WERI-Rb-1 (cell line): ENCODE measurements at regions not wholly inside any gene's neighbourhood (a gene's known extent, or its start where the extent isn't known, plus 50 kb on each side); places are given as distances from the start of the nearest gene placed in this dataset.

ENCODE experiments used
- DNase-seq: peaks from one replicate; pipeline ENCODE4 v3.0.0-alpha.2; 2020
- H3K27ac ChIP-seq: fragments of 250-450 bp; sonication (Bioruptor Pico); 2 replicates; pipeline ENCODE4 v1.5.1; 2020; ENCODE audit warnings: mild to moderate bottlenecking, moderate library complexity
- H3K27me3 ChIP-seq: fragments of 250-450 bp; sonication (Bioruptor Pico); 2 replicates; pipeline ENCODE4 v1.5.1; 2021; ENCODE audit warnings: mild to moderate bottlenecking, low read depth, moderate library complexity; ENCODE audit not compliant: insufficient read depth, severe bottlenecking
- H3K36me3 ChIP-seq: fragments of 250-450 bp; sonication (Bioruptor Pico); 2 replicates; pipeline ENCODE4 v1.5.1; 2020; ENCODE audit warnings: mild to moderate bottlenecking, moderate library complexity
- H3K4me3 ChIP-seq: 2 replicates; pipeline ENCODE4 v1.5.1; 2011; ENCODE audit warnings: low read depth, mild to moderate bottlenecking, control low read depth, low read length
- H3K9me3 ChIP-seq: fragments of 250-450 bp; sonication (Bioruptor Pico); 2 replicates; pipeline ENCODE4 v1.5.1; 2021; ENCODE audit warnings: mild to moderate bottlenecking, moderate library complexity; ENCODE audit not compliant: severe bottlenecking
- CTCF ChIP-seq: IDR thresholded peaks from 2 replicates; pipeline ENCODE4 v1.5.1; 2011; ENCODE audit warnings: low read depth, mild to moderate bottlenecking, control low read depth, inconsistent platforms, low read length

GRCh38 chr3:144569651-144570050, 598.0 kb downstream of the DIPK2A start:
- no peak for TF ChIP-seq CTCF
- no peak for DNase-seq
- Histone ChIP-seq H3K4me3 (no peak overlapping the region), H3K36me3 (no peaks in the 10 kb centered on the region), H3K9me3 (no peaks in the 10 kb centered on the region), H3K27me3 (no peaks in the 10 kb centered on the region), H3K27ac (no peak overlapping the region)

GRCh38 chr3:144583871-144584270, 612.2 kb downstream of the DIPK2A start:
- Histone ChIP-seq H3K36me3 (no peaks in the 10 kb centered on the region), H3K27me3 (no peaks in the 10 kb centered on the region), H3K4me3 (no peak overlapping the region), H3K27ac (no peak overlapping the region), H3K9me3 (no peaks in the 10 kb centered on the region)
- DNase-seq, result no peak
- no peak for TF ChIP-seq CTCF

GRCh38 chr3:144585408-144585807, 613.8 kb downstream of the DIPK2A start:
- H3K27ac ChIP-seq, result no peak overlapping the region
- no peak overlapping the region for H3K4me3 ChIP-seq
- TF ChIP-seq CTCF, result 0 out of 2 replicates have a peak, but pooled peaks have one; percentile 13
- H3K27me3 ChIP-seq, result no peaks in the 10 kb centered on the region
- DNase-seq, result no peak
- H3K36me3 ChIP-seq, result no peaks in the 10 kb centered on the region
- H3K9me3 ChIP-seq, result no peaks in the 10 kb centered on the region

- Histone ChIP-seq H3K27me3 (no peaks in the 10 kb centered on the region), H3K4me3 (no peak overlapping the region), H3K9me3 (no peaks in the 10 kb centered on the region), H3K27ac (no peak overlapping the region), H3K36me3 (no peaks in the 10 kb centered on the region)
- no peak for TF ChIP-seq CTCF
- DNase-seq, result no peak
These were observed 614.3 kb downstream of the DIPK2A start for GRCh38 chr3:144585953-144586352.

GRCh38 chr3:144586382-144586781, 614.8 kb downstream of the DIPK2A start:
- Histone ChIP-seq H3K27ac (no peak overlapping the region), H3K36me3 (no peaks in the 10 kb centered on the region), H3K9me3 (no peaks in the 10 kb centered on the region), H3K4me3 (no peak overlapping the region), H3K27me3 (no peaks in the 10 kb centered on the region)
- no peak for DNase-seq
- TF ChIP-seq CTCF, result no peak

- H3K36me3 ChIP-seq, result no peaks in the 10 kb centered on the region
- DNase-seq, result no peak
- no peaks in the 10 kb centered on the region for H3K9me3 ChIP-seq
- TF ChIP-seq CTCF, result no peak
- H3K27me3 ChIP-seq, result no peaks in the 10 kb centered on the region
- H3K27ac ChIP-seq, result no peak overlapping the region
- H3K4me3 ChIP-seq, result no peak overlapping the region
These were observed 619.2 kb downstream of the DIPK2A start for GRCh38 chr3:144590854-144591253.
